ENCODE measurements at regions not wholly inside any gene's neighbourhood (a gene's known extent, or its start where the extent isn't known, plus 50 kb on each side); places are given as distances from the start of the nearest gene placed in this dataset.

DNA sequence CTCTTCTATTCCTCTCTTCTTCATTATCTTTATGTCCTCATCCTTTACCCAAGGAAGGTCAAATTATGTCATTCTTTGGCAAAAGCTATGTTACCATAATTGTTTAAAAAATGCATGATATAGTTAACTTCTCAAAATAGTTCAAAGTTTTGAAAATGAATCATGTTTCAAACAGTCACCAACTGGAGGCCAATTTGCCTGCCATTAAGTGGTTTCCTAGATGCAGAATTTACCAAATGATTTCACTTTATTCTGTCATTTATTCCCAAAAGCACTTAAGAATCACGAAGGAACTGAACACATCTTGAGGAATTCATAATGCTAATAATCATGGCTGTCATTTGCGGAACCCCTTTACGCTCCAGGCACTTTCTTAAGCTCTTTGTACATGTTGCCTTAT, 190.9 kb upstream of the CDH11 start:
- Histone ChIP-seq H3K27ac (ENCODE audit: low read depth, low read length) (no peak overlapping the region), H3K36me3 (ENCODE audit: control insufficient read depth in 2 of 4, insufficient read depth in 4 of 4, low read length in 3 of 4) (no peaks in the 10 kb centered on the region), H3K4me3 (ENCODE audit: extremely low read depth in 1 of 4, insufficient read depth in 2 of 4, low read depth in 3 of 4, low read length in 4 of 4) (no peak overlapping the region), H2BK20ac (ENCODE audit: low read length) (no peak overlapping the region), H4K20me1 (replicated peaks in 1 of 2; ENCODE audit: control insufficient read depth in 1 of 2, insufficient read depth in 2 of 2, low read length in 2 of 2) (no peaks in the 10 kb centered on the region), H3K79me2 (ENCODE audit: control insufficient read depth in 1 of 2, insufficient read depth in 2 of 2, low read length in 2 of 2) (no peaks in the 10 kb centered on the region), H3K4me2 (ENCODE audit: insufficient read depth in 1 of 2, low read depth in 2 of 2, low read length in 2 of 2) (no peak overlapping the region), H3K14ac (ENCODE audit: insufficient read length) (no peak overlapping the region), H3K4me1 (replicated peaks in 1 of 4; ENCODE audit: control insufficient read depth in 3 of 4, insufficient read depth in 4 of 4, low read length in 3 of 4) (no peaks in the 10 kb centered on the region), H3K9me3 (ENCODE audit: insufficient read depth in 2 of 2, low read depth in 1 of 2, low read length in 1 of 2) (no peaks in the 10 kb centered on the region), H3K23ac (ENCODE audit: insufficient read length) (no peak overlapping the region), H3K23me2 (ENCODE audit: low read depth, low read length) (no peaks in the 10 kb centered on the region), H2BK12ac (ENCODE audit: low read depth, low read length) (no peak overlapping the region), H2AFZ (ENCODE audit: low read length) (no peak overlapping the region), H3K79me1 (ENCODE audit: low read depth, low read length) (no peaks in the 10 kb centered on the region), H3K18ac (ENCODE audit: extremely low read depth, low read length) (no peak overlapping the region), H2AK5ac (ENCODE audit: low read depth, low read length) (no peak overlapping the region), H2BK5ac (ENCODE audit: low read depth, low read length) (no peak overlapping the region), H3K9ac (replicated peaks in 1 of 4; ENCODE audit: extremely low read depth in 1 of 4, low read depth in 3 of 4, low read length in 3 of 4) (no peak overlapping the region), H4K5ac (ENCODE audit: insufficient read length, low read depth, low read length) (no peak overlapping the region), H3K27me3 (replicated peaks in 1 of 4; ENCODE audit: control insufficient read depth in 3 of 4, extremely low read depth in 1 of 4, insufficient read depth in 3 of 4, low read length in 3 of 4) (no peaks in the 10 kb centered on the region), H2BK15ac (ENCODE audit: low read length) (no peak overlapping the region), H2BK120ac (replicated peaks; ENCODE audit: low read depth, low read length) (no peak overlapping the region), H4K8ac (ENCODE audit: extremely low read depth, insufficient read depth, low read length) (no peak overlapping the region), H3K56ac (replicated peaks; ENCODE audit: insufficient read length, low read depth, low read length) (no peak overlapping the region), H4K91ac (replicated peaks; ENCODE audit: insufficient read length, low read length) (no peak overlapping the region), H3K4ac (replicated peaks; ENCODE audit: insufficient read length, low read depth, low read length) (no peak overlapping the region)
- DNase-seq (ENCODE audit: low read depth in 1 of 2, low spot score in 2 of 2), result no peak
- FAIRE-seq, result no peak
- ChIA-PET CTCF (ENCODE audit: partially characterized antibody) (no interaction called here), POLR2A (ENCODE audit: partially characterized antibody) (no interaction called here)
- 95% methylated on average over 3 of the region's 3 CpGs; no CpG with 5 or more reads in 1 of the 2 experiments for WGBS, 2 experiments (ENCODE audit: extremely low coverage in 1 of 2, insufficient coverage in 1 of 2, insufficient read length in 1 of 2, insufficient replicate concordance in 2 of 2, low coverage in 1 of 2, low lambda C conversion rate in 2 of 2, missing lambda C conversion rate in 1 of 2)
- no peak for TF ChIP-seq POU5F1 (IDR thresholded peaks at IDR 0.05; ENCODE audit: low read depth, low read length)

Measured in H1 (cell line).